Dendritic cell treated with granulocyte-macrophage colony-stimulating factor and Interleukin-4, amounts not matched to agents 40 ng/mL and 50 ng/mL, for 4 days (primary cell): ENCODE measurements at regions not wholly inside any gene's neighbourhood (a gene's known extent, or its start where the extent isn't known, plus 50 kb on each side); places are given as distances from the start of the nearest gene placed in this dataset.

Experiments used
- H3K27ac Mint-ChIP-seq: one replicate; pipeline ENCODE4 v1.8.0; 2022; ENCODE audit warnings: mild to moderate bottlenecking, mixed read lengths
- H3K27me3 Mint-ChIP-seq: one replicate; pipeline ENCODE4 v1.8.0; 2022; ENCODE audit warnings: mild to moderate bottlenecking, mixed read lengths
- H3K36me3 Mint-ChIP-seq: one replicate; pipeline ENCODE4 v1.8.0; 2022; ENCODE audit warnings: low read depth, mixed read lengths
- H3K4me1 Mint-ChIP-seq: one replicate; pipeline ENCODE4 v1.8.0; 2022; ENCODE audit warnings: low read depth, mixed read lengths
- H3K4me3 Mint-ChIP-seq: one replicate; pipeline ENCODE4 v1.8.0; 2022; ENCODE audit warnings: mild to moderate bottlenecking, moderate library complexity, mixed read lengths
- H3K9me3 Mint-ChIP-seq: one replicate; pipeline ENCODE4 v1.8.0; 2022; ENCODE audit warnings: mixed read lengths
- intact Hi-C: fragments of 100-400 bp; cut with micrococcal nuclease; formaldehyde crosslinking; loops from one replicate; pipeline ENCODE4 v1.15.0; 2022

DNA sequence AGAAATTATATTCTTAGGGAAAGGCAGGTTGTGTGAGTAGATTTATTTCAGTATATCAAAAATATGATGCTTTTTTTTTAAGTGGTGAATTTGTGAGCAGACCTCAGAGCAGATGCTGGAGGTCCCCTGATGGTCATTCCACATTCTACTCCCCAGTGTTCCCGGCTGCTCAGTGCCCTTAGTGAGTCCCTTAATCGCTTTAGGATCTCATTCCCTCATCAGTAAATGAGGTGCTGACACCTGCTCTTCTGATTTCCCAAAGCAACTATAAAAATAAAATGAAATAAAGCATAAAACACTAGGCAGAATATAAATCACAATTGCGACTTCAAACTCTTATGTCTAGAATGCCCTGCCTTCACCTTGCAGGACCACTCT lies 216.2 kb upstream of the TNP1 start:
- Mint-ChIP-seq H3K9me3 (no peaks in the 10 kb centered on the region), H3K27me3 (peaks cover 24% of the 10 kb centered on the region), H3K27ac (no peak overlapping the region), H3K4me1 (peaks cover 29% of the 10 kb centered on the region), H3K36me3 (no peaks in the 10 kb centered on the region), H3K4me3 (no peak overlapping the region)
- intact Hi-C loops = no loop called here

DNA sequence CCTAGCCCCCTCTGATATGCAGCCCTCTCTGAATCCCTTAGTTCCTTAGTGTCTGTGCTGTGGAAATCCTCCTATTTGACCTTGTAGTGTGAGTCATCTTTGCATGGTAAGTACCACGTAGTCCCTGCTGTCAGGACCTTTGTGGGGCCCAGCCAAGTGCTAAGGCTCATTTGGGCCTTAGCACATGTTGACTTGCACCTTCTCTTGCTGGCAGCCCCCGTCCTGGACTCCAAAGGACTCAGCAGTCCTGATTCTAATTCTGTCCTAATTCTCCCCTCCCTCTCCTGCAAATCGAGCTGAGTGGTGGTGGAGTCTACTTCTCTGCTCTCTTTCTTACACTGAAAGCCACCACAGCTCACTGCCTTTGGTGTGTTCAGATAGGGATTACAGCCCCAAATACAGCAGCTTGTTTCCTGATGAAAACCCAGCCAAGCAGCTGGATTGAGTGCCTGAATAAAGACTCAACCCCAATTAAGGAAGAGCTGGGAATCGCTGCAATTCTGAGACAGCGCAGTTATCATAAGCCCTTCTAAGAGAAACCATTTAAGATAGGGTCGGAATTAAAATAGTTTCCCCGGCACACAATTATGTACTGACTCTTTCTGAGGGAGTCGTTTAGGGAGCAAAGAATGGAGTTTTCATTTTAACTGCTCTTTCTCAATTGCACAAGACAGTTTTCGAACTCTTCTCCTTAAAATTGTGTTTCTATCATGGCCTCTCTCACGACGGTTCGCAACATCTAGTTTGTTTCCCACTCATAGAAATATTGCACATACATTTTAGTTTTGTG lies 215.6 kb upstream of the TNP1 start:
- H3K27me3 Mint-ChIP-seq = peaks cover 24% of the 10 kb centered on the region
- H3K36me3 Mint-ChIP-seq = no peaks in the 10 kb centered on the region
- no peak overlapping the region for H3K4me3 Mint-ChIP-seq
- no peak overlapping the region for H3K27ac Mint-ChIP-seq
- peaks cover 31% of the 10 kb centered on the region for H3K4me1 Mint-ChIP-seq
- H3K9me3 Mint-ChIP-seq = no peaks in the 10 kb centered on the region
- intact Hi-C loops = no loop called here

DNA sequence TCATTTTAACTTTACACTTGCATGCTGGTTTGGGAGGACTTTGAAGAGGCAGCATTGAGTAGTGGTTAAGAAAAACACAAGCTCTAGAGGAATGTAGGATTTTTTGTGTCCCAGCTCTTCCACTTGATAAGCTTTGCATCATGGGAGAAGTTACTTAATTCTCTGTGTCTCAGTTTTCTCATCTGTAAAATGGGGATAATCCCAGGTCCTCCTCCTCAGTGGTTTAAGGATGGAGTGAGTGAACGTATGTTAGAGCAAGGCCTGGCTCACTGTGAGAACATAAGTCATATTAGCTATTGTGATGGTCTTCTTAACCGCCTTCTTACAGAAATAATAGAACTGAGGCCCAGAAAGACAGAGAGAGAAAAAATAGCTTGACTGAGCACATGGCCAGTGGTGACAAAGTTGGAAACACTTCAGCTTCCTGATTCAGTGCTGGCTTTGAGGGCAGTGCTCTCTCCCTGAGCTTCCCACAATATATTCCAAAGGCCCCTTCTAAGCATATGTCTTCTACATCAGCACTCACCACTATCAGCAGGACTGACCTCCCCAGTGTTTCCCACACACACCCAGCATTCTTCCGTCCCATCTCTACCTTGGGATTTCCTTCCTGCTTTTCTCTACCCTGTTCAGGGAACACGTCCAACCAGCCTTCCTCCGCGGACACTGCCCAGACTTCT lies 214.9 kb upstream of the TNP1 start:
- Mint-ChIP-seq H3K4me1 (peaks cover 31% of the 10 kb centered on the region), H3K9me3 (no peaks in the 10 kb centered on the region), H3K4me3 (no peak overlapping the region)

DNA sequence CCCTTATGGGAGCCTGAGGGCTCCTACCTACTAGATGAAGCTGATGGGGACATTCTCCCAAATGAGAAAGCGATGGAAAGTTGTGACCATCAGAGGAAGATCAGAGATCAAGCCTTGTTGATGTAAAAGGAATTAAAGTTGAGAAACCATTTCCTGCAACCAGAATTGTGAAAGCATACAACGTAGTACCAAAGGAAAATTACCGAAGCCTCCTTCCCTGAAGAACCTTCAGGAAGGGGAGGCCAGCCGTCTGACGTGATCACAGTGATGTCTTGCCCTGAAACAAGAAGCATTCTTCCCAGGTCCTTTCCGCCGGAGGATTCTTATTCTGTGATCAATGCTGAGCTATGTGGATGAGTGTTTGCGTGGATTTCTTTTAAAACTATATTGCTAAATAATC lies 211.6 kb upstream of the TNP1 start:
- Mint-ChIP-seq H3K4me3 (no peak overlapping the region), H3K27ac (no peak overlapping the region), H3K9me3 (no peaks in the 10 kb centered on the region), H3K4me1 (peaks cover 22% of the 10 kb centered on the region), H3K27me3 (peaks cover 16% of the 10 kb centered on the region), H3K36me3 (no peaks in the 10 kb centered on the region)
- intact Hi-C loops = no loop called here

More for the DNA sequence above, 214.9 kb upstream of the TNP1 start:
- H3K27ac Mint-ChIP-seq = no peak overlapping the region
- intact Hi-C loops = no loop called here
- H3K27me3 Mint-ChIP-seq = peaks cover 24% of the 10 kb centered on the region
- H3K36me3 Mint-ChIP-seq = no peaks in the 10 kb centered on the region

DNA sequence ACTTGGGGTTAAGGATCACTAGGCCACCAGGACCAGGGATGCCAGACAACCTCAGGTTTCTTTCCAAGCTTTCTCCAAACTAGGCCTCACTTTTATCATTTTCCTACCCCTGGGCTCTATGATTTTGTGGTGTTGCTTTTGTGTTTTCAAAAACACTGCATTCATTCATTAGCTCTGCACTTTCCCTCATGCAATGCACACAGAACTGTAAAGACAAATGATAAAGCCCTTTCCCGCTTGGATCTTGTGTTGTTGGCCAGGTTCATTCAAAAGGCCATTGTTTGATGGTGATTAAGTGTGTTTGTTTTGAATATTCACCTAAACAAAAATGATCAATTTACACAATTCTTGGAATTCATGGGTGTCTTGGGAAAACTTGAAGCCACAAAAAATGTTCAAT lies 210.7 kb upstream of the TNP1 start:
- intact Hi-C loops = no loop called here
- Mint-ChIP-seq H3K27me3 (peaks cover 17% of the 10 kb centered on the region), H3K9me3 (no peaks in the 10 kb centered on the region), H3K36me3 (no peaks in the 10 kb centered on the region), H3K4me3 (no peak overlapping the region), H3K4me1 (peaks cover 26% of the 10 kb centered on the region), H3K27ac (no peak overlapping the region)

DNA sequence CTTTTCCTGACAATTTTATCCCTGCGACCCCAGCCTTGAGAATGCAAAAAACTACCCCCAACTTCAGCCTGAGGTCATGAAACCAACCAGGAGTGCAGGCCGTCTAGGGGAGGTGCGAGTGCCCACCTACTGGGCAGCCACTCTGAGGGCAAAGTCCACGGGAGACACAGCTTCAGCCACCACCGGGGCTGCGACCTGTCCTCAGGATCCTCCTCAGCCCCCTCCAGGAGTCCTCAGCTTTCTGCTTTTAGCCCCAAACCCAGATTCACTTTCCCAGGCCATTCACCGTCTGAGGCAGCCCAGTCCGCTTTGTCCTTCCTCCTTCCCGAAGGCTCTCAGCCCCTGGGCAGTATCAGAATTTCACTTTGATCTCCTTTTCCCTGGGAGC lies 210.2 kb upstream of the TNP1 start:
- Mint-ChIP-seq H3K4me1 (peaks cover 21% of the 10 kb centered on the region), H3K36me3 (no peaks in the 10 kb centered on the region), H3K9me3 (no peaks in the 10 kb centered on the region), H3K27me3 (peaks cover 16% of the 10 kb centered on the region), H3K27ac (no peak overlapping the region), H3K4me3 (no peak overlapping the region)
- intact Hi-C loops = no loop called here

DNA sequence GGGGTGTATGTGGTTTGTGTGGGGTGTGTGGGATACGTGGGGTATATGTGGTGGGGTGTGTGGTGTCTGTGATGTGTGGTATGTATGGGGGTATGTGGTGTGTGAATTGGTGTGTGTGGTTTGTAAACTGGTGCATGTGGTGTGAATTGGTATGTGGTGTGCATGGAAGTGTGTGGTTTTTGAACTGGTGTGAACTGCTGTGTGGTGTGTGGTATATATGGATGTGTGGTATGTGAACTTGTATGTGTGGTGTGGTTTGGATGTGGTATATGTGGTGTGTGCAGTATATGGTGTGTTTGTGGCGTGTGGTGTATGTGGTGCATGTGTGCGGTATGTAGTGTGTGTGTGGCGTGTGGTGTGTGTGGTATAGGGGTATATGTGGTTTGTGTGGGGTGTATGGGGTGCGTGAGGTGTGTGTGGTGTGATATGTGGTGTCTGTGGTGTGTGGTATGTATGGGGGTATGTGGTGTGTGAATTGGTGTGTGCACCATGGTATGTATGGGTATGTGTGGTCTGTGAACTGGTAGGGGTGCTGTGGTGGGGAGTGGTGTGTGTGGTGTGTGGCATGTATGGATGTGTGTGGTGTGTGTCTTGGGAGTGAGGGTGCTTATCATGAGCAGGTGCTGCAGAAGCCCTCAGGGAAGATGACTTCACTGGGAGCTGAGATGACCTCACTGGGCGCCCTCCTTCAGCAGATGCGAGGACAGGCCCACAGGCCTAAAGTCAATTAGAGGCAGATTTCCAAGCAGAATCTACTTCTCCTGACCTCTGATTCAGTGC lies 209.6 kb upstream of the TNP1 start:
- no peak overlapping the region for H3K4me3 Mint-ChIP-seq
- H3K27me3 Mint-ChIP-seq = peaks cover 17% of the 10 kb centered on the region
- H3K4me1 Mint-ChIP-seq = peaks cover 23% of the 10 kb centered on the region
- intact Hi-C loops = no loop called here
- H3K27ac Mint-ChIP-seq = no peak overlapping the region
- no peaks in the 10 kb centered on the region for H3K9me3 Mint-ChIP-seq
- H3K36me3 Mint-ChIP-seq = no peaks in the 10 kb centered on the region

DNA sequence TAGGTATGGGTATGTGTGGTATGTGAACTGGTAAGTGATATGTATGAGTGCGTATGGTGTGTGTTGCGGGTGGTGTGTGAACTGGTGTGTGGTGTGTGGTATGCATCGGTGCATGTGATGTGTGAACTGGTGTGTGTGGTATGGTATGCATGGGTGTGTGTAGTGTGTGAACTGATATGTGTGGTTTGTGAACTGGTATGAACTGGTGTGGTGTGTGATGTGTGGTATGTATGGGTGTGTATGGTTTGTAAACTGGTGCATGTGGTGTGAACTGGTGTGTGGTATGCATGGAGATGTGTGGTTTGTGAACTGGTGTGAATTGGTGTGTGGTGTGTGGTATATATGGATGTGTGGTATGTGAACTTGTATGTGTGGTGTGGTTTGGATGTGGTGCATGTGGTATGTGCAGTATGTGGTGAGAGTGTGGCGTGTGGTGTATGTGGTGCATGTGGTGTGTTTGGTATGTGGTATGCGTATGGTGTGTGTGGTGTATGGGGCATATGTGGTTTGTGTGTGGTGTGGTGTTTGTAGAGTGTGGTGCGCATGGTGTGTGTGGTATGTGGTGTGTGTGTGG lies 208.9 kb upstream of the TNP1 start:
- intact Hi-C loops = no loop called here
- peaks cover 20% of the 10 kb centered on the region for H3K27me3 Mint-ChIP-seq
- peaks cover 29% of the 10 kb centered on the region for H3K4me1 Mint-ChIP-seq
- no peak overlapping the region for H3K27ac Mint-ChIP-seq
- no peaks in the 10 kb centered on the region for H3K36me3 Mint-ChIP-seq
- no peak overlapping the region for H3K4me3 Mint-ChIP-seq
- H3K9me3 Mint-ChIP-seq = no peaks in the 10 kb centered on the region

DNA sequence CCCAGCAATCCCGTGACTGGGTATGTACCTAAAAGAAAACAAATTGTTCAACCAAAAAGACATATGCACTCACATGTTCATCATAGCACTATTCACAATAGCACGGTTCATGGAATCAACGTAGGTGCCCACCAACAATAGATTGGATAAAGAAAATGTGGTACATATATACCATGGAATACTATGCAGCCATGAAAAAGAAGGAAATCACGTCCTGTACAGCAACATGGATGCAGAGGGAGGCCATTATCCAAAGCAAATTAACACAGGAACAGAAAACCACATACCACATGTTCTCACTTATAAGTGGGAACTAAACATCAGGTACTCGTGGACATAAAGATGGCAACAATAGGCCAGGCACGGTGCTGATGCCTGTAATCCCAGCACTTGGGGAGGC lies 207.9 kb upstream of the TNP1 start:
- H3K27ac Mint-ChIP-seq = no peak overlapping the region
- no peak overlapping the region for H3K4me3 Mint-ChIP-seq
- H3K27me3 Mint-ChIP-seq = peaks cover 26% of the 10 kb centered on the region
- H3K4me1 Mint-ChIP-seq = peaks cover 35% of the 10 kb centered on the region
- no peaks in the 10 kb centered on the region for H3K36me3 Mint-ChIP-seq
- intact Hi-C loops = no loop called here
- no peaks in the 10 kb centered on the region for H3K9me3 Mint-ChIP-seq

DNA sequence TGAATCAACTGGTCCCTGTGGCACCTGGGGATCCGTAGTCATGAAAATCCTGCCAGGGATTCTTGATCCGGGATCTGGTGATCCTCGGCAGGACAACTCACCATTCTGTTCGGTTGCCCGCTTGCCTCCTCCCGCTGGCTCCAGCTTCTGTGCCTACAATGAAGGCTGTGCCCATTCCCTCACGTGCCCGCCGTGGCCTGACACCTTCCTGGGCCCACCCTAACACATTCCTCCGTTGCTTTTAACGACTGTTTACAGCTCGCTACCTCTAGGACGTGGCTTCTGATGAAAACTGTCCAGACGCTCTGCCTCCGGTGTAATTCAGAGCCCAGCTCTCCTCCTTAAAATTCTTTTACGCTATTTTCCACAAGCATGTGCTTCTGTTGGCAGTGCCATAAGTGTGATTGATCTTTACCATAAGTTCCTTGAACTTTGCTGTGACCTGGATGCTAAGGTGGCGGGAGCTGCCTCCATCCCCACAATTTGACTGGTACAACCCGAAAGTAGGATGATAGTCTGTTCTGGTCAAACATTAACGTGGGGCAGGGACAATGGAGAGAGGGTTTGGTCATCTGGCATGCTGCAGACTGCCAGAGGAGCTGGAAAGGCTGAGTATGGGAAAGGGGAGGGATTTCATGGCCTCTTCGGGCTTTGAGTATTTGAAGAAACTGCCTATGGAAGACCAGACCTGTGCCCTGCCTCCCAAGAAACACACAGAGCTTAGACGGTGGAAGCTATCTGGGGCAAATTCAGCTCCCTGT lies 206.8 kb upstream of the TNP1 start:
- H3K4me3 Mint-ChIP-seq = no peak overlapping the region
- H3K27me3 Mint-ChIP-seq = peaks cover 34% of the 10 kb centered on the region
- H3K4me1 Mint-ChIP-seq = peaks cover 29% of the 10 kb centered on the region
- intact Hi-C loops = no loop called here
- no peaks in the 10 kb centered on the region for H3K9me3 Mint-ChIP-seq
- H3K36me3 Mint-ChIP-seq = no peaks in the 10 kb centered on the region
- no peak overlapping the region for H3K27ac Mint-ChIP-seq

DNA sequence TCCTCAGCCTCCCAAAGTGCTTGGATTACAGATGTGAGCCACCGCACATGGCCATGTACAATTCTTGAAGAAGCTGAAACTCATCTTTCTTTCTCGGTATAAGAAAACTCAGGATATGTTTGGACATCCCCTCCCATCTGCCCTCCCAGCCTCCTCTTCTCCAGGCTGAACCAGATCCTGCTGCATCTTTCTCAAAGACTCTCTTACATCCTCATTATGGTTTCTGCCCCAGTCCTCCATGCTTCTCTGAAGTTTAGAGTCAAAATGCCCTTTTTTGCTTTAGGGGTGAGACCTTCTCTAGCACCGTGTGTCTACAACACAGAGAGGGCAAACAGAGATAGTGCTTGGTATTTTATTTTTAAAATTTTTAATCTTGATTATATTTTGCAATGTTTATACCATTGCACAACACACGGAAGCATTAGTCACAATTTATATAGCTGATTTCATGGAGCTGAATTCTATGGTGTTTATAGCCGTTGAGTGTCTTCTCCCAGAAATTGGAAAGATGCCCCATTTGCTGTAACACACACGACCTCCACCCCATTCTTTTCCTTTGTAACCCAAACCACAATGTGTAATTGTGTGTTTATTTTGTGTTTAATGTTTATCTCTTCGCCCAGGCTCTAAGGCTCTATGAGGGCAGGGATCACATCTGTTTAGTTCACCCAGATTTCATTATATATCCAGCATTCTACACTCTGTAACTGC lies 206.0 kb upstream of the TNP1 start:
- Mint-ChIP-seq H3K36me3 (no peaks in the 10 kb centered on the region), H3K4me3 (no peak overlapping the region), H3K4me1 (peaks cover 22% of the 10 kb centered on the region), H3K9me3 (no peaks in the 10 kb centered on the region), H3K27ac (no peak overlapping the region), H3K27me3 (peaks cover 35% of the 10 kb centered on the region)
- intact Hi-C loops = no loop called here

DNA sequence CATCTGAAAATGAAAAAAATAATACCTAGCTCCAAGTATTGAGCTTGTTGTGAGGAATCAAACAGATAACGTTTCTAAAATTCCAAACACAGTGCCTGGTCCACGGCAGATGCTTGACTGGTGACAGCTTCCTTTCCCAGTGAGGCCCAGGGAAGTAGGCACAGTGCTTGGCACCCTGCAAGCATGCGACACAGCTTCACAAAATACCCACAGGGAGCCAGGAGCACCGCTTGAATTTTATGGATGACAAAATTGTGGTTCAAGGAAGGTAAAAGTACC lies 205.1 kb upstream of the TNP1 start:
- H3K4me3 Mint-ChIP-seq = no peak overlapping the region
- H3K4me1 Mint-ChIP-seq = peaks cover 22% of the 10 kb centered on the region
- intact Hi-C loops = no loop called here
- H3K9me3 Mint-ChIP-seq = no peaks in the 10 kb centered on the region
- H3K27ac Mint-ChIP-seq = no peak overlapping the region
- peaks cover 37% of the 10 kb centered on the region for H3K27me3 Mint-ChIP-seq
- H3K36me3 Mint-ChIP-seq = no peaks in the 10 kb centered on the region

DNA sequence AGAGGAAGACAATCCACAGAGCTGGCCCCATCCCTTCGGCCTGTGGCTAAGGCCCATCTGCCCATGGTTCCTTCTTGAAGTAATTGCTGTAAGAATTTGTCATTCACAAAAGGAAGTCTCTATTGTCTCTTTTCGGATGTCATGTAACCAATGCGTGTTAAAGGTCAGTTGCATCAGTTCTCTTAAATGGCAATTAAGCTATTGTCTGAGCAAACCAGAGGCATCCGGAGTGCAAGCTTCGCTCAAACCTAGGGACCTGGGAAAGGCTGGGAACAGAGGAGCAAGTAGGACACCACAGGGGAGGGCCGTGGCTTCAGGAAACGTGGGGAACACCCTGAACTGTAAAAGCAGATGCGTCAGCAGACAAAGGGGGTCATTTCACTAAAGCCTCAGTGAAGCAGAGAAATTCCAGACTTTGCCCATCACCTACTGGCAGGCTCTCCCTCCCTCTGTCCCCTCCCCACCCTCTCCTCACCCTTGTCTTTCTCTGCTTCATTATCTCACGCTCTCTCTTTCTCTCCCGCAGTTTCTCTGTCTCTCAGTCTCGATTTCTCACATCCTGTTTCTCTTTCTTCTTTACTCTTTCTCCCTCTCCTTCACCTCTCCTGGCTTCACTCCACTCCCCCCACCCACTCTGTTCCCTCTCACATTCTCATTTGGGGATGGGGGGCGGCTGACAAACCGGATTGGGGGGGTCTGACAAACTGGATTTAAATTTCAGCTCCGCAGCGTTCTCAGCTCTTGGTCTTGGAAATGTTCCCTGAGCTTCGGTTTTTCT lies 204.6 kb upstream of the TNP1 start:
- no peak overlapping the region for H3K27ac Mint-ChIP-seq
- no peaks in the 10 kb centered on the region for H3K9me3 Mint-ChIP-seq
- H3K36me3 Mint-ChIP-seq = no peaks in the 10 kb centered on the region
- intact Hi-C loops = no loop called here
- H3K4me1 Mint-ChIP-seq = peaks cover 22% of the 10 kb centered on the region
- H3K27me3 Mint-ChIP-seq = peaks cover 39% of the 10 kb centered on the region
- H3K4me3 Mint-ChIP-seq = no peak overlapping the region
